GM13976 (cell line): ENCODE measurements at regions not wholly inside any gene's neighbourhood (a gene's known extent, or its start where the extent isn't known, plus 50 kb on each side); places are given as distances from the start of the nearest gene placed in this dataset.
A peak's percentile ranks its signal among the peaks of the same experiment; 100 is the strongest.

Experiments used
- DNase-seq: peaks from one replicate; pipeline ENCODE4 v3.0.0; 2012; ENCODE audit warnings: low spot score
- CTCF ChIP-seq: IDR thresholded peaks from 2 replicates; pipeline ENCODE4 v1.5.1; 2012; ENCODE audit warnings: borderline replicate concordance, mild to moderate bottlenecking; ENCODE audit not compliant: insufficient read depth; ENCODE audit errors: extremely low read depth, missing control alignments, control extremely low read depth
- in situ Hi-C: fragments of 300-500 bp; cut with MboI; formaldehyde crosslinking; loops from one replicate; pipeline ENCODE4 v1.12.0; 2022; ENCODE audit warnings: low sequenced_read_pairs, mixed read lengths, inconsistent platforms; ENCODE audit not compliant: unreplicated experiment

- peak; percentile 25 for DNase-seq
- in situ Hi-C loops, result no loop called here
- TF ChIP-seq CTCF, result no peak
Observed at GRCh38 chr6:113690281-113691259, 166.6 kb upstream of the MARCKS start.

GRCh38 chr6:113691260-113691656, 165.9 kb upstream of the MARCKS start:
- TF ChIP-seq CTCF, result no peak
- in situ Hi-C loops, result no loop called here
- DNase-seq, result no peak

- no peak for DNase-seq
- no peak for TF ChIP-seq CTCF
- in situ Hi-C loops, result no loop called here
Observed at GRCh38 chr6:113693851-113694250, 163.3 kb upstream of the MARCKS start.

DNA sequence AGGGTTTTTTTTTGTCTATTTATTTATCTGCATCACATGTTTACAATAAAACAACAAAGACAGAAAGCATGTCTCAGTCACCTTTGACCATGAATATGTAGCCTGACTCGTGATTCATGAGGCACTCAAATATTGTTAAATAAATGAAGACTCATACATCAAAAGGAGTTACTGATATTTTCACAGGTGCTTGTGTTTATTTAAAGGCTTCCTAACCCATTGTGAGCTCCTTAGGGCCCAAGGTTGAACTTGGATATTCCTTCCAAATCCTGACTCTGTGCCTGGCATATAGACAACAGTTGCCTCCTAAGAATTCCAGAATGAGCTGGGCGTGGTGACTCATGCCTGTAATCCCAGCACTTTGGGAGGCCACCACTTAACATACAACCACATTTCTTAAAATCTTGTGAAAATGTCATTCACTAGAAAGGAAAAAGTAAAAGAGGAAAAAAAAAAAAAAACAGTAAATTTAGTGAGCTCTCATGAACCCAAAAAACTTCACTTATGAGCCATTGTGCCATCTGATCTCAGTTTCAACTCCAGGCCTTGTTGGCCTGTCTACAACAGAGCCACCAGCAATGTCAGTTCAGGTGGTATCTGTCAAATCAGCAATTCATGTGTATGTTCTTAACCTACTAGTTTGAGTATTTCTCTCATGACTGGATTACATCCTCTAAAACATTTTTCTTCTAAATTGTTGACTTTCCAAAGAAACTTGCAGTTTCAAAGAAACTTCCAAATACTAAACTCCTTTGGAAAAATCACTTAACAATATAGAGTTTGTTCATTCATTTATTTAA, 162.7 kb upstream of the MARCKS start:
- no peak for DNase-seq
- in situ Hi-C loops, result no loop called here
- TF ChIP-seq CTCF, result no peak

- no peak for TF ChIP-seq CTCF
- in situ Hi-C loops, result no loop called here
- no peak for DNase-seq
Observed at GRCh38 chr6:113695516-113695915, 161.6 kb upstream of the MARCKS start.

- DNase-seq, result no peak
- in situ Hi-C loops, result no loop called here
- no peak for TF ChIP-seq CTCF
Observed at GRCh38 chr6:113696960-113697359, 160.2 kb upstream of the MARCKS start.
